Choroid plexus epithelial cell (primary cell): ENCODE measurements at regions not wholly inside any gene's neighbourhood (a gene's known extent, or its start where the extent isn't known, plus 50 kb on each side); places are given as distances from the start of the nearest gene placed in this dataset.

Source experiments
- DNase-seq: peaks from one replicate; pipeline ENCODE4 v3.0.0-alpha.2; 2010; ENCODE audit warnings: low read depth
- H3K4me3 ChIP-seq: 2 replicates; pipeline ENCODE4 v1.5.1; 2011; ENCODE audit warnings: low read depth, mild to moderate bottlenecking, control low read depth, low read length, moderate library complexity
- CTCF ChIP-seq: conservative IDR thresholded peaks from 2 replicates; pipeline ENCODE4 v1.5.1; 2011; ENCODE audit warnings: low read depth, mild to moderate bottlenecking, control low read depth, inconsistent platforms, low read length, moderate library complexity

GRCh38 chr5:68618501-68618900 is 402.9 kb downstream of the PIK3R1 start:
- H3K4me3 ChIP-seq: no peak overlapping the region
- DNase-seq: no peak
- no peak for TF ChIP-seq CTCF

- no peak overlapping the region for H3K4me3 ChIP-seq
- no peak for DNase-seq
- TF ChIP-seq CTCF: no peak
Measured at GRCh38 chr5:68627001-68627400, 411.4 kb downstream of the PIK3R1 start.

DNA sequence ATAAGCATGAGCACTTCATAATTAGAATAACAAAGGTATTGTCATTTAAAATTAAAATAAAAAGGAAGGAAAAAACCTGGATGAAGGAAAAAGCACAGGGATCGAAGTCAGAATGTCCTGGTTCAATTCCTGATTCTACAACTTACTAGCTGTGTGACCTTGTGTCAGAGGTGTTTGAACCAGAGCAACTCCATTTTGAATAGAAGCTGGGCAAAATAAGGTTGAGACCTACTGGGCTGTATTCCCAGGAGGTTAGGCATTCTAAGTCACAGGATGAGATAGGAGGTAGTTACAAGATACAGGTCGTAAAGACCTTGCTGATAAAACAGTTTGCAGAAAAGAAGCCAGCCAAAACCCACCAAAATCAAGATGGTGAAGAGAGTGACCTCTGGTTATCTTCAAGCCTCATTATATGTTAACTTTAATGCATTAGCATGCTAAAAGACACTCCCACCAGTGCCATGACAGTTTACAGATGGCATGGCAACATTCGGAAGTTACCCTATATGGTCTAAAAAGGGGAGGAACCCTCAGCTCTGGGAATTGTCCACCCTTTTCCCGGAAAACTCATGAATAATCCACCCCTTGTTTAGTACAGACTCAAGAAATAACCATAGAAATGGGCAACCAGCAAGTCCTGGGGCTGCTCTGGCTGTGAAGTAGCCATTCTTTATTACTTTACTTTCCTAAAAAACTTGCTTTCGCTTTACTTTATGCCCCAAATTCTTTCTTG is 412.7 kb downstream of the PIK3R1 start:
- no peak for TF ChIP-seq CTCF
- DNase-seq: no peak
- H3K4me3 ChIP-seq: no peak overlapping the region

DNA sequence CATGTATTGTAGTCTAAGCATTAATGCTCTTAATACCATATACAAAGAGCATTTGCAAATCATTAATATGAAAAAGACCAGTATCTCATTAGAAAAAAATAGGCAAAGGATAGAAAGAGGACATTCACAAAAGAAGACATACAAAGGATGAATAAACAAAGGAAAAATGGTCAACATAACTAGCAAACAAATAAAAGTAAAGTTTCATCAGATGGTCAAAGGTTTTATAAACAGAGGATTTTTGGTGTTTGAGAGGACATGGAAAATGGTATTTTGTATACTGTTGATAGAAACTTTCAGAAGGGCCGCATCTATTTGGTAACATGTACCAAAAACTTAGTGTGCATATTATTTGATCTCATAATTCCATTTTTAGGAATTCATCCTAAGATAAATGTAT is 414.8 kb downstream of the PIK3R1 start:
- TF ChIP-seq CTCF: no peak
- no peak overlapping the region for H3K4me3 ChIP-seq
- no peak for DNase-seq

GRCh38 chr5:68631884-68632283 is 416.3 kb downstream of the PIK3R1 start:
- no peak overlapping the region for H3K4me3 ChIP-seq
- TF ChIP-seq CTCF: no peak
- peak; percentile 20 for DNase-seq

DNA sequence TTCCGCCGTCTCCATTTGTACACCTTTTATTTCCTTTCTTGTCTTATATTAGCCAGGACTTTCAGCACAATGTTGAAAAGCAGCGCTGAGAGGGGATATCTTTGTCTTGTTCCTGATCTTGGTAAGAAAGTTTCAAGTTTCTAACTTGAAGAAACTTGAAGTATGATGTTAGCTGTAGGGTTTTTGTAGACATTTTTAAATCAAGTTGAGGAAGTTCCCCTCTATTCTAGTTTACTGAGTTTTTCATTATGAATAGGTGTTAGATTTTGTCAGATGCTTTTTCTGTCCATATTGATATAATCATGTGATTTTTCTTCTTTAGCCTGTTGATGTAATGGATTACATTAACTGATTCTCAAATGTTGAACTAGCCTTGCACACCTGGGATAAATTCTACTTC is 425.7 kb downstream of the PIK3R1 start:
- no peak for TF ChIP-seq CTCF

GRCh38 chr5:68643064-68643463 is 427.5 kb downstream of the PIK3R1 start:
- H3K4me3 ChIP-seq: no peak overlapping the region
- no peak for DNase-seq
- TF ChIP-seq CTCF: no peak

More for the DNA sequence above, 425.7 kb downstream of the PIK3R1 start:
- no peak overlapping the region for H3K4me3 ChIP-seq
- DNase-seq: no peak
